AG09309 (cell line): ENCODE measurements at regions not wholly inside any gene's neighbourhood (a gene's known extent, or its start where the extent isn't known, plus 50 kb on each side); places are given as distances from the start of the nearest gene placed in this dataset.

Experiments used
- DNase-seq: peaks from one replicate; pipeline ENCODE4 v3.0.0-alpha.2; 2010; ENCODE audit warnings: low read depth
- H3K4me3 ChIP-seq: 2 replicates; pipeline ENCODE4 v1.5.1; 2011; ENCODE audit warnings: mild to moderate bottlenecking, low read depth, low read length, moderate library complexity; ENCODE audit not compliant: control insufficient read depth
- TF ChIP-seq, protein P1 (sequence below): IDR thresholded peaks from 2 replicates; pipeline ENCODE4 v1.5.1; 2011; ENCODE audit warnings: mild to moderate bottlenecking, low read depth, low read length, inconsistent platforms; ENCODE audit not compliant: insufficient read depth, control insufficient read depth; ENCODE audit errors: missing control alignments

DNA sequence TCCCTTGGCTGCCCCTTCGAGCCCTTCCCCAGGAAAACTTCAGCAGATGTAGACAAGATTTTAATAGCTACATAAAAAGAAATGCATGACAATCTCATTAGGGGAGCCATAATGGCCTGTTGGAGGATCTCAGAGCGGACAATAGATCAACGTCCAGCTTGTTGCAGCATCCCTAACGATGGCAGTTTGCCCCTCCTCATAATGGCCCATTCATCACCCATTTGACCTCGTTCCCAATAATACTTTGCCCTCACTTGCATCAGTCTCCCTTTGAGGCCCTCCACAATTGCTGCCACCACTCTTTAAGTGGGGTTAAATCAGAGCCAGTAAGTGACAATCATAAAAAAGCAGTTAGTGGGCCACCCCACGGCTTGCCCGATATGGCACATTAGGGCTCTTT is 84.7 kb upstream of the PCDH8 start:
- no peak for DNase-seq
- TF ChIP-seq, protein P1, sequence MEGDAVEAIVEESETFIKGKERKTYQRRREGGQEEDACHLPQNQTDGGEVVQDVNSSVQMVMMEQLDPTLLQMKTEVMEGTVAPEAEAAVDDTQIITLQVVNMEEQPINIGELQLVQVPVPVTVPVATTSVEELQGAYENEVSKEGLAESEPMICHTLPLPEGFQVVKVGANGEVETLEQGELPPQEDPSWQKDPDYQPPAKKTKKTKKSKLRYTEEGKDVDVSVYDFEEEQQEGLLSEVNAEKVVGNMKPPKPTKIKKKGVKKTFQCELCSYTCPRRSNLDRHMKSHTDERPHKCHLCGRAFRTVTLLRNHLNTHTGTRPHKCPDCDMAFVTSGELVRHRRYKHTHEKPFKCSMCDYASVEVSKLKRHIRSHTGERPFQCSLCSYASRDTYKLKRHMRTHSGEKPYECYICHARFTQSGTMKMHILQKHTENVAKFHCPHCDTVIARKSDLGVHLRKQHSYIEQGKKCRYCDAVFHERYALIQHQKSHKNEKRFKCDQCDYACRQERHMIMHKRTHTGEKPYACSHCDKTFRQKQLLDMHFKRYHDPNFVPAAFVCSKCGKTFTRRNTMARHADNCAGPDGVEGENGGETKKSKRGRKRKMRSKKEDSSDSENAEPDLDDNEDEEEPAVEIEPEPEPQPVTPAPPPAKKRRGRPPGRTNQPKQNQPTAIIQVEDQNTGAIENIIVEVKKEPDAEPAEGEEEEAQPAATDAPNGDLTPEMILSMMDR = no peak
- H3K4me3 ChIP-seq = no peak overlapping the region

DNA sequence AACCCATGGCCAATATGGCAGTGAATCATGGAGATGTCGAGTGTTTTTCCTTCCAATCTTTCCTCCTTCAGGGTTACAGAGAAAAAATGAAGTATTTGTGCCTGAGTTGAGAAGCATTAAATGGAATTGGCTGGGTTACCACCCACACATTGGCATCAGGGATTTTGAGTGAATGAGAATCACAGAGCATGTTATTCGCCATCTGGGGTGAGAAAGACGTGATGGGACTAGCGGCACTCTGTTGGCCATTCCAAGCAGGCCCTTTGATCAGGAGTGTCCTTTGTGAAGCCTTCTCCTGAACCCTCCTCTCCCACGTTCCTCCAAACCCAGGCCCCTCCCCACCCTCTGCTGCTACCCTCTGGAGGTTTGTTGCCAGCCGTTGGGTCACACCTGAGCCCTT is 84.2 kb upstream of the PCDH8 start:
- no peak for DNase-seq
- no peak overlapping the region for H3K4me3 ChIP-seq
- TF ChIP-seq, protein P1 = no peak

DNA sequence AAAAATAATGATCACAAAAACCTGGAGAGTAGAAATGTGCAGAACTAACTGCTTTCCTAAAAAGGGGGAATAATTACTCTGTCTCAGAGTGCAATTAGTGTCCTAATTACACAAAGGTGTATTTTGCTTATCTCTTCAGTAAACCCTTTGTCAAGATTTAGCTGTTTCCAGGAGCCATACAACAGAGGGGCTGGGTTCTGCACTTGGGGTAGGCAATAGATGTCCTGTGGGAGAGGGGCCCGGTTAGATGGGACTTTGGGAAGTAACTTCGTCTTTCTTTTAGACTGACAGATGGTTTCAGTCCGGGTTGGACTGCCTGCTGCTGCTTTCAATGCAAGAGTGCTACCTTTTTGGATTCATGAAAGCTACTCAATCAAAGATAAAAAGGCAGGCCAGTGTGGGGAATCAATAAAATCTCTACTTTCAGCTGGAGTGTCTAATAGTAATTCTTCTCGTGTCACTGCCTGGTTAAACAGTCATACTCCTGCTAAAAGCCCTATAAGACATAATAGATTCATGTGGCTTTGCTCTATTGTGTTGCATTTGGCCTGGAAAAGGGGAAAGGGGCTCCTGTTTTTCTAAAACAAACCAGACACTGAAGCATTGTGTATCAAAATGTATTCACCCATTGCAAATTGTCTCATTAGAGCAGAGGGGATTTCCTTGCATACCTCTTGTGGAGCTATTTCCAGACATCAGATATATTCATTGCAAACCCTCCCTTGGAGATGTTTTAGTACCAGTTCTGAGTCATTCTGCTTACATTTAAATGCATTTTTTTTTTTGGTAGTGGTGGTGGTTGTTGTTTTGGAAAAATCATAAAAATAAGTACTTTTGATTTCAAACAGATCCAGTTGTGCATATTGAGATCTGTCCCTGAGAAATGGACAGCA is 83.3 kb upstream of the PCDH8 start:
- DNase-seq = no peak
- no peak overlapping the region for H3K4me3 ChIP-seq
- TF ChIP-seq, protein P1 = no peak

DNA sequence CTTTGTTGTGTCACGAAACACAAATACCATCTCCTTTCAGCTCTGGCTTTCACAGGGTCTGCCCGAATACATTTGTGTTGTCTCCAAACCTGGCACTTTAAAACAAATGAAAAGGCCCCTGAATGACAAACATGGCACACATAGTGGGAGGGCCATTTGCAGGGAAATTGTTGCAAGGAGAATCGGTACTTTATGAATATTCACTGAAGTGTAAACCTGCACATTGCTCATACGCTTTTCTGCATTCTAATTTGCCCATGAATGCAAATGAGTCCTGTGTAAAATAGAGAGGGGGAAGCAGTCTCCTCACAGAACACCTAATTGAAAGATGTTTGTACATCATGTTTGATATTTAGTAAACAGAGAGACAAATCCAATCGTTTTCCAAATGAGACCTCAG is 82.7 kb upstream of the PCDH8 start:
- TF ChIP-seq, protein P1 = no peak
- H3K4me3 ChIP-seq = no peak overlapping the region
- no peak for DNase-seq

DNA sequence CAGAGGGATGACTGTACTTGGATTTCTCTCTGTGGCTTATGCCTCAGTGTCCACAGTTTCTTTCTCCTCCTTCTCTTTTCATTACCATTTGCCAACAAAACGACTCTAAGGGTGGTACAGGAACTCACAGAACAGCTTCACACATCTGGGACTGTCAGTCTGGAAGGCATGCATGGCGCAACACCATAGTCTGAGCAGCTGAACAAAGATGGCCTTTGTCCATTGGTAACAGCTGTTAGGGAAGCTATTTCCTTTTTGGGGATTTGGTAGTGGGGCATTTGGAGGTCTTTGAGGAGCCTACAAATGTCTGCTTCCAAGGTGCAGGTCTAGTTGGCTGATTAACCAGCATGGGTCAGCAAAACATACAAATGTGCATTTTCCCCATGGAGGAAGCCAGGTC is 81.4 kb upstream of the PCDH8 start:
- no peak for DNase-seq
- no peak overlapping the region for H3K4me3 ChIP-seq
- TF ChIP-seq, protein P1 = no peak

DNA sequence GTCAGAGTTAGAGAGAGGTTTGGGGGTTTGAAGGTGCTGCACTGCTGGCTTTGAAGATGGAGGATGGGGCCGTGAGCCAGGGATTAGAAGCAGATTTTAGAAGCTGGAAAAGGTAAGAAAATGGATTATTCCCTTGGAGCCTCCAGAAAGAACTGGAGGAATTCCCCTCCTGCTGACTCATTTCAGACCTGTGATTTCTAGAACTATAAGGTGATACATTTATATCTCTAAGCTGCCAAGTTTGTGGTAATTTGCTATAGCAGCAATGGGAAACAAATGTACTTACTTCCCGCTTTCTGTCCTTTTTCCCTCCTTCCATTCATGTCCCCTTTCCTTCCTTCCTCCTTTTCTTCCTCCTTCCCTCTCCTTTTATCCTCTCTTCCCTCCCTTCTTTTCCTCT is 78.5 kb upstream of the PCDH8 start:
- TF ChIP-seq, protein P1 = no peak
- no peak overlapping the region for H3K4me3 ChIP-seq
- DNase-seq = no peak

DNA sequence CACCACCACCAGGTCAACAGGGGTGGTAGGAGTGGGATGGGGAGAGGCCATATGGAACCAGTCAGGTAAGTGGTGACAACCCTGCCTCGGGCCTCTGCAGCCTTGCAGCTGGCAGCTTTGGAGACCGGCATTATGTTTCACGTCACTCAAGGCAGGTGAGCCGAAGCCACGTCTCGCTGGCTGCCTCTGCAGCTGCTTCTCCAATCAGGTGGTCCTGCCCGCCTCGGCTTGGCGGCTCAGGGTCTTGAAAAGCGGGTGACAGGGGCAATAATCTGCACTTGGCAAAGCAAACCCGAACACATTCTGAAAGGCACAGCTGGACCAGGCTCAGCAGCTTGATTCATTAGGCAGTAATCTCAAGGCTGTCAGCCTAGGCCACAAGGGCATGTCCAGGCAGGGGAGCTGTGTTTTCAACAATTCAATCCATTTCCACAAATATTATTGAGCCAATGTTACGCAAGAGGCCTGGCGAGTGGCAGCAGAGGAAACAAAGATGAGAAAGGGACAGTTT is 77.4 kb upstream of the PCDH8 start:
- TF ChIP-seq, protein P1 = no peak
- no peak for DNase-seq
- H3K4me3 ChIP-seq = no peak overlapping the region
